G401 (cell line): ENCODE measurements at regions not wholly inside any gene's neighbourhood (a gene's known extent, or its start where the extent isn't known, plus 50 kb on each side); places are given as distances from the start of the nearest gene placed in this dataset.

Experiments used
- DNase-seq: peaks from one replicate; pipeline ENCODE4 v3.0.0-alpha.2; 2015; ENCODE audit warnings: low spot score
- in situ Hi-C: cut with HindIII; loops from 2 replicates; pipeline ENCODE4 v1.10.0; 2016; ENCODE audit warnings: low sequenced_read_pairs, mixed read lengths

- in situ Hi-C loops: no loop called here
Measured at GRCh38 chr3:96169111-96169766, 645.2 kb upstream of the EPHA6 start.

GRCh38 chr3:96172917-96173316, 641.5 kb upstream of the EPHA6 start:
- no peak for DNase-seq
- in situ Hi-C loops: no loop called here

More at GRCh38 chr3:96169111-96169766, 645.2 kb upstream of the EPHA6 start:
- no peak for DNase-seq

GRCh38 chr3:96175500-96175899, 638.9 kb upstream of the EPHA6 start:
- DNase-seq: no peak
- in situ Hi-C loops: no loop called here

DNA sequence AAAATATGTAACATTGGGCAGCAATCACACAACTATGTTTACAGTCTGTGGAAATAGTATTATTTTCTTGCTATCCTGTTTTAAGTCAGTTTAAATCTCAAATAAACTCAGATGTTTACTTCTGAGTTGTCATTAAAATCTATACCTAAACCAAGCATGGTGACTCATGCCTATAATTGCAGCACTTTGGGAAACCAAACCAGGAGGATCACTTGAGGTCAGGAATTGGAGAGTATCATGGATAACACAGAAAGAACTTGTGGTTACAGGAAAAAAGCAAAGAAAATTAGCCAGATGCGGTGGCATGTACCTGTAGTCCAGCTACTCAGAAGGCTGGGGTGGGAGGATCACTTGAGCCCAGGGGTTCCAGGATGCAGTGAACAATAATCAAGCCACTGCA, 631.6 kb upstream of the EPHA6 start:
- in situ Hi-C loops: no loop called here
- no peak for DNase-seq

DNA sequence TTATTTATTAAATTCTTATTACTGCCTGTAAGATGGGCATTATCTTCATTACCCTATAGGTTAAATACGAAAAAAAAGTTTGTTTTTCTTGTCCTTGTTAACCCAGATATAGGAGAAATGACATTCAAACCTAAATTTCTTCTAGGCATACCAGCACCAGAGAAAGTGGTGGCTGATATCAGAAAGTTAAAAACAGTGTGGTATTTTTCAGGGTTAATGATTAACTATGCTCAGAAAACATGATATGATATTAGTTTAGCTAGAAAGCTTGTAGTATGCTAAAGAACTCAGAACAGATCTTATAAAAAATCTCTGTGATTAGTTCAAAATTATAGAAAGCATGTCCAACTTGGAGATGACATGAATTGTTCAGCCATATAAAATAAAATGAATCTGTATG, 630.5 kb upstream of the EPHA6 start:
- DNase-seq: no peak
- in situ Hi-C loops: no loop called here

- in situ Hi-C loops: no loop called here
- DNase-seq: no peak
Measured at GRCh38 chr3:96190024-96190616, 624.3 kb upstream of the EPHA6 start.

DNA sequence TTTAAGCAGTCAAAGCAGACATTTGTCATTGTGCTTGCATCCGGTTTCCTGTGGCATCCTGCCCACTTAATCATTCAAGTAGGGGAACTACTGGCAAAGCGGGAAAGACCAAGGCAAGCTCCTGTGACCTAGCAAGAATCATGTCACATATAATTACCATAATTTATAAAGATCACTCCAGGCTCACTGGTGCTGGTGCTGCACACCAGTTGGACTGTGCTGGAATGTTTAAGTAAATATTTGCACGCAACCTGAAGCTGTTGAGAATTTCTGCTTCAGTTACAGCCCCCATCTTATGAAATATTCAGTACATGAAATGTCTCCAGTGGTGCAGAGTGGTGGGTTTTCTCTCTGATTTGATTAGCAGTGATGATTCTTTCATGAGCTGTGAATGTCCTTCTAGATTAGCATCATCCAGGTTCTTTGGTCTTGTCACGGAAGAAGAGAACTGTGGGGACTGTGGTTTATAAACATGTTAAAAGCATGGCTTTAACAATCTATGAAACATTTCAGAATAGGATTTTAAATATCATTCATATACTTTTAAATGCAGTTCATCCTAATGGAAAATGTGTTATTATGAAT, 621.3 kb upstream of the EPHA6 start:
- in situ Hi-C loops: no loop called here
- no peak for DNase-seq

GRCh38 chr3:96200897-96201296, 613.5 kb upstream of the EPHA6 start:
- in situ Hi-C loops: no loop called here

GRCh38 chr3:96201463-96201862, 612.9 kb upstream of the EPHA6 start:
- in situ Hi-C loops: no loop called here
- DNase-seq: no peak

More at GRCh38 chr3:96200897-96201296, 613.5 kb upstream of the EPHA6 start:
- no peak for DNase-seq

- no peak for DNase-seq
- in situ Hi-C loops: no loop called here
Measured at GRCh38 chr3:96202181-96202580, 612.2 kb upstream of the EPHA6 start.

DNA sequence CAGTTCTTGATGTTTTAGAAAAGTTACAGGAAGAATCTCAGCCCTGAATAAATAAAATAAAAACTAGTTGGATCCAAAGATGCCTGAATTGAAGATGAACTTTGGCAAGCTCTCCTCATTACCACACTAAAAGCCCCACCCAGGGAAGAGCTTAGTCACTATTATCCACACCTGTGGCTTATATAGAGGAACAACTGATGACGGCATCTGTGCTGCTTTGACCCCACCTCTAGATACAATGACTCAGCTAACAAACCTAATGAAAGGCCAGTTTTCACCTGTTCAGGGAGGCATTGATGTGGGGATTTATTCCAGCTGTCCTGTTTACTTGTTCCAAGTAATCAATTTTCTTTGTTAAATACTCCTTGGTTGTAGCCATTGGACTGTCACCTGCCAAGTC, 604.7 kb upstream of the EPHA6 start:
- in situ Hi-C loops: no loop called here
- DNase-seq: no peak

DNA sequence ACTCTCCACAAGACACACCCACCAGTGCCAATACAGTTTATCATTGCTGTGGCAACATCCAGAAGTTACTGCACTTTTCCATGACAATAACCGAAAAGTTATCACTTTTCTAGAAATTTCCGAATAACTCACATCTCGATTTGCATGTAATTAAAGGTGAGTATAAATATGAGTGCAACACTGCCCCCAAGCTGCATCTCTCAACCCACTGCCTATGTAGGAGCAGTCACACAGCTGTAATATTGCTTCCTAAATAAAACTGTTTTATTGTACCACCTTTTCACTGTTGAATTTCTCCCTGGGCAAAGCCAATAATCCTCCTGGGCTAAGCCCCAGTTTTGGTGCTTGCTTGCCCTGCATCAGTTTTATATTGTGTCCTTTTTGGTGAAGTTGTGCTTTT, 601.0 kb upstream of the EPHA6 start:
- no peak for DNase-seq
- in situ Hi-C loops: no loop called here

DNA sequence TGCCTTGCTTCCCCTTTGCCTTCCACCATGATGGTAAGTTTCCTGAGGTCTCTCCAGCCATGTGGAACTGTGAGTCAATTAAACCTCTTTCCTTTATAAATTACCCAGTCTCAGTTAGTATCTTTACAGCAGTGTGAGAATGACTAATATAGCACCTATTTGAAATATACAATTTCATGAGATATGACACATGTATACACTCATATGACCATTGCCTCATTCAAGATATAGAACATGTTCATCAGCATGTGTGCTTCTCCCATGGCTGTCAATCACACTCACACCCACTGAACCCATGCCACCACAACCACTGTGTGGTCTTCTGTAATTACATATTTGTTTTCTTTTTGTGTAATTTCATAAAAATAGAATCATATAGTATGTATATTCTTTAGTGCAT, 599.5 kb upstream of the EPHA6 start:
- DNase-seq: no peak
- in situ Hi-C loops: no loop called here

GRCh38 chr3:96225494-96225893, 588.9 kb upstream of the EPHA6 start:
- in situ Hi-C loops: no loop called here
- no peak for DNase-seq

GRCh38 chr3:96233679-96234078, 580.7 kb upstream of the EPHA6 start:
- DNase-seq: no peak
- in situ Hi-C loops: no loop called here

DNA sequence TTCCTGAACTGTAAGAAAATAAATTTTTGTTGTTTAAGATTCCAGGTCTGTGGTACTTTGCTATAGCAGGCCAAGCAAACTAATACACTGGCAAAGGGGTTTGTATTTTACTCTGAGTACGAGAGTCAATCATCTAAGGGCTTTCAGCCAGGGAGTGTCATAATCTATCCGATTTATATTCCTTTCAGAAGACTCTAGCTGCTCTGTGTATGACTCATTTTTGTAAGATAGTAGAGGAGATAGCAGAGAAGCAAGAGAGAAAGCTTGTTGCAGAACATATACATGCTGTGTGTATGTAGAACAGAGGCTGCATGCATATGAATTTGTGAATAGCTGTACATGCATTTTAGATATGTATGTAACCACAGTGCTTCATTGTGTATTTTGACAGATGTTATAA, 577.9 kb upstream of the EPHA6 start:
- no peak for DNase-seq
- in situ Hi-C loops: no loop called here

- in situ Hi-C loops: no loop called here
- DNase-seq: no peak
Measured at GRCh38 chr3:96259299-96259698, 555.1 kb upstream of the EPHA6 start.

GRCh38 chr3:96264701-96265100, 549.7 kb upstream of the EPHA6 start:
- in situ Hi-C loops: no loop called here
- no peak for DNase-seq

GRCh38 chr3:96266395-96267190, 547.8 kb upstream of the EPHA6 start:
- DNase-seq: no peak
- in situ Hi-C loops: no loop called here

DNA sequence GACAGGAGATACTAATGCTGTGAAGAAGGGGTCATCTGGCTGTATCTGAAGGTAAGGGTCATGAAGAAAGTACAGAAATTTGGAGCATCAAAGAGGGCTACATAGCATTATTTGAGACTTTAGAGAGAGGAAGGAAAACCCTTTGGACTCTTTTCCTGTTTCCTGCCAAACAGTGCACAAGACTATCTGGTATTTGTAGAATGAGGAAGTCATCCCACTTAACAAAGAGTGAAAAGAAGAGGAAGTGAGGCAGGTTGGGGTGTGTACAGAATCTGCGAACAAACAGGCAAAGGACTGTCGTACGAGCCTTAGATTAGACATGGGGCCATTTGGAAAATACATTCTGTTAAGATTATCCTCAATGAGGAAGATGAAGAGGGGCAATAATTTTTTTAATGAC, 546.8 kb upstream of the EPHA6 start:
- DNase-seq: no peak
- in situ Hi-C loops: no loop called here
